EH (cell line): ENCODE measurements at regions not wholly inside any gene's neighbourhood (a gene's known extent, or its start where the extent isn't known, plus 50 kb on each side); places are given as distances from the start of the nearest gene placed in this dataset.
"Not testable (repeated sequence)": the region's sequence is repeated elsewhere in the genome, so short reads cannot be mapped to it uniquely, and the experiment has no call there.

ENCODE experiments used
- DNase-seq: peaks from one replicate; pipeline ENCODE4 v3.0.0-alpha.2; 2015; ENCODE audit warnings: low read depth

- peak; percentile 6 for DNase-seq
Measured at GRCh38 chr13:65808061-65808460, 1422.1 kb downstream of the PCDH9 start.

GRCh38 chr13:65803530-65804392, 1426.4 kb downstream of the PCDH9 start:
- DNase-seq = no peak

- peak; percentile 24 for DNase-seq
Measured at GRCh38 chr13:65789815-65790214, 1440.3 kb downstream of the PCDH9 start.

GRCh38 chr13:65787082-65787481, 1443.1 kb downstream of the PCDH9 start:
- peak; percentile 23 for DNase-seq

GRCh38 chr13:65784088-65784816, 1445.9 kb downstream of the PCDH9 start:
- no peak for DNase-seq

GRCh38 chr13:65783383-65783782, 1446.8 kb downstream of the PCDH9 start:
- no peak for DNase-seq

DNA sequence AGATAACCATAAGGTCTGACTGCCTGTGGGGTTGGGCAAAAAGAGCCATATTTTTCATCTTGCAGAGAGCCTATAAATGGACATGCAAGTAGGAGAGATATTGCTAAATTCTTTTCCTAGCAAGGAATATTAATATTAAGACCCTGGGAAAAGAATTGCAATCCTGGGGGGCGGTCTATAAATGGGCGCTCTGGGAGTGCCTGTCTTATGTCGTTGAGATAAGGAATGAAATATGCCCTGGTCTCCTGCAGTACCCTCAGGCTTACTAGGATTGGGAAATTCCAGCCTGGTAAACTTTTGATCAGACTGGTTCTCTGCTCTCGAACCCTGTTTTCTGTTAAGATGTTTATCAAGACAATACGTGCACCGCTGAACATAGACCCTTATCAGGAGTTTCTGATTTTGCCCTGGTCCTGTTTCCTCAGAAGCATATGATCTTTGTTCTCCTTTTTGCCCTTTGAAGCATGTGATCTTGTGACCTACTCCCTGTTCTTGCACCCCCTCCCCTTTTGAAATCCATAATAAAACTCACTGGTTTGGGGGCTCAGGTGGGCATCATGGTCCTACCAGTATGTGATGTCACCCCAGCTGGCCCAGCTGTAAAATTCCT, 1458.3 kb downstream of the PCDH9 start:
- DNase-seq = not testable (repeated sequence)

DNA sequence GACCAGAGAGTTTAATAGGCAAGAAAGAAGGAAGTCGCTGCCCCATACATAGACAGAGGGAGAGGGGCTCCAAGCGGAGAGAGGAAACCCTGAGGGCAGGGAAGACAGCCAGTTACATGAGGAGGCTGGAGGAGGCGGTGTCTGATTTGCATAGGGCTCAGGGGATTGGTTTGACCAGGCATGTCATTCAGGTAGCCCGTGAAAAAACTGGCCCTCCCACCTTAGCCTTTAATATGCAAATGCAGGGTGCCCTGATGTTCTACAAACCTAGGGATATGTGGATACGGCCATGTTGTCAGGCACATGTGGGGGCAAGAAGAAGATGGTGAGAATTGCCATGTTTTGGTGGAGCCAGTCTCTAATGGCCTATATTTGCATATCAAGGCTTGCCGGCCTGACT, 1461.6 kb downstream of the PCDH9 start:
- DNase-seq = no peak

DNA sequence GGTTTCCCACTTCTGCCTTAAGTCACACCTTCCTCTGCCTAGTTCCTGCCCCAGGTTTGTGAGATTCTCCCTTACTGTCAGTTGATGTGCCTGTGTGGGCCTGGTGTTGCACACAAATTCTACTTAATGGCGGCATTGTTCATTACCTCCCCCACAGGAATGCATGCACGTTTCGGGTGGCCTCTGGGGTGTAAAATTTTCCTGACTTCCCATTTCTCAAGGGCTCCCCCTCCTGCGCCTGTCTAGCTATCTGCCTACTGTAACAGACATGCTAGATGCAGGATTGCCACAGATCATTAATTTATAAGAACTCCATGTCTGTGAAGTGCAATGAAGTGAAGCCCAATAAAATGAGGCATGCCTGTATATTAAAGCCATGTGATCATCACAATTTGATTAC, 1466.3 kb downstream of the PCDH9 start:
- no peak for DNase-seq

DNA sequence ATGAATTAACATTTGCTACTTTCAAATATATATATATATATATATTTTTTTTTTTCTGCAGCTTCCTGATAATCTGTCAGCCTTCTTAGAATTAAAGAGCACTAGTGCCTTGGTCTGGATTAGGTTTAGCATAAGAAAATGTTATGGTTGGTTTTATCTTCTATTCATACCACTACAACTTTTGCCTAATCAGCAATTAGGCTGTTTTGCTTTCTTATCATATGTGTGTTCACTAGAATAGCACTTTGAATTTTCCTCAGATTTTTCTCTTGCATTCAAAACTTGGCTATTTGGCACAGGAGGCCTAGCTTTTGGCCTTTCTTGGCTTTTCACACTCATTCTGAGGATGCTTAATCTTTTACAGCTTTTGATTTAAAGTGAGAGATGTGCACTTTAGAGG, 1468.1 kb downstream of the PCDH9 start:
- DNase-seq = no peak

DNA sequence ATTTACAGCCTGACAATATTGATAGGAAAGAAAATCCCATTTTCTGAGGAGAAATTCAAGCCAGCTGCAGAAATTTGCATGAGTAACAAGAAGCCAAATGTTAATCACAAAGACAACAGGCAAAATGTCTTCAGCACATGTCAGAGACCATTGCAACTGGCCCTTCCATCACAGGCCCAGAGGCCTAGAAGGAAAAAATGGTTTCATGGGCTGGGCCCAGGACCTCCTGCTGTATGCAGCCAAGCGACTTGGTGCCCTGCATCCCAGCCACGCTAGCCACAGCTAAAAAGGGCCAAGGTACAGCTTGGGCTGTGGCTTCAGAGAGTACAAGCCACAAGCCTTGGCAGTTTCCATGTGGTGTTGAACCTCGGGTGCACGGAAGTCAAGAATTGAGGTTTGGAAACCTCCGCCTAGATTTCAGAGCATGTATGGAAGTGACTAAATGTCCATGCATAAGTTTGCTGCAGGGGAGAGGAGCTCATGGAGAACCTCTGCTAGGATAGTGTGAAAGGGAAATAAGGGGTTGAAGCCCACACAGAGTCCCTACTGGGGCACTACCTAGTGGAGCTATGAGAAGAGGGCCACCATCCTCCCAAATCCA, 1474.0 kb downstream of the PCDH9 start:
- no peak for DNase-seq

DNA sequence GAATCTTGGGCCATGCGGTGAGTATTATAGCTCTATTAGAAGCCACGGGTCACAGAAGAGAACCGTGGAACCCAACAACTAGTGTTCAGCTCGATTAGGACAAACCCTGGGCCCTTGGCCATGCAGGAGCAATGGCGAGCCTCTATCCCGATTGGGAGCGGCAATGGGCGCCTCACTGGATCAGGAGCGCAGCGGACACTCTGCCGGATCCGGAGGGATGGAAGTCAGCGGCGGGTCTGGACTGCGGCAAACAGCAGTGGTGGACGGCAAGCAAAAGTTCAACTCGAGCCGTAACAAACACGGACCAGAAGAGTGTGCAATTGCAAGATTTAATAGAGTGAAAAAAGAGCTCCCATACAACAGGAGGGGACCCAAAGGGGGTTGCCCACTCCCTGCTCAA, 1481.9 kb downstream of the PCDH9 start:
- DNase-seq = no peak

DNA sequence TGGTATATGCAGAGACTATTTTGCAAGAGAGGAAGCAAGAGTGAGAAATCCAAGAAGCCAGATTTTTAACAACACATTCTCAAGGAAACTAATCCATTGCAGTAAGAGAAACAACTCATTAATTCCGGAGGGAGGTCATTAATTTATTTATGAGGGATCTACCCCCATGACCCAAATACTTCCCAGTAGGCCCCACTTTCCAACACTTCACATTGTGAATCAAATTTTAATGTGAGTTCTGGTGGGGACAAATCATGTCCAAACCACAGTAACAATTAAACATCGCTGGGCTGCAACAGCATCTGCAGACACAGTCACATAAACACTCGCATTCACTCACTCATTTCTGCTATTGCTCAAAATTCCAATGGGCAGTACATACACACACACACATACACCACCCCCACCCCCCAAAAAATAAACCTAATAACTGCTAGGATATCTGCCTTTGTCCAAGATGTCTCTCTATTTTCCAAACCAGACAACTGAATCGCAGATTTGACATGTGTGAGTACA, 1483.7 kb downstream of the PCDH9 start:
- DNase-seq = peak; percentile 6

DNA sequence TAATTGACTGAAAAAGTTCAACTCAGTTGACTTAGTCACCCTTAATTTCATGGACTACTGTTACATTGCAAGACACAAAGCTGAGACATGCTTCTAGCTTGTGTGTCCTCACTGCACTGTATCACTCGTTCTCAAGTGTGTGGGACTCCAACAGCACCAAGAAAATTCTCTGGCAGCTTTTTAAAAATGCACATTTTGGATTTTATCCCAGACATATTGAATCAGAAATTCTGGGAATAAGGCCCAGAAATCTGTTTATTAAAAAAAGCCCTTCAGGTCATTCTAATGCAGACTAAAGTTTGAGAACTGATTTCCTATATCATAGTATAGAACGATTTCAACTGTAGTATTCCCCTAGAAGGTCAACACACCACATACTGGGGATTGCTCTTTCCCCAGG, 1485.3 kb downstream of the PCDH9 start:
- peak; percentile 70 for DNase-seq

- DNase-seq = no peak
Measured at GRCh38 chr13:65733110-65733509, 1497.0 kb downstream of the PCDH9 start.

- DNase-seq = no peak
Measured at GRCh38 chr13:65727070-65727469, 1503.1 kb downstream of the PCDH9 start.

DNA sequence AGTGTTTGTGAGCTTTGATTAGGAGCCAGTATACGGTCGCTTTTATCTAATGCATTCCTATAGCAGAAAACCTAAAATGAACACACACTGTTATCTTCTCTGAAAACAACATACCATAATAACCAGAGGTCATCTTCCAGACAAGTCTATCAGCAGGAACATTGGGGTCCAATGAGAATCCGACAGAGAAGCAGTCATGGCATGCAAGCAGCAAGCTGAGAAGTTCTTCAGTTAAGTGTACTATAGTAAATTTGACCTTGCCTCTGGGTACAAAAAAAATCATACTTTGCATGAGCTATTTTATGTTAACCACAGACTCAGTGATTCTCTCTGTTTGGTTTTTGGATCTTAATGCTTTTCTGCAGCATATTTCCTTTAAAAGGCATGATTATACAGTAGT, 1505.1 kb downstream of the PCDH9 start:
- DNase-seq = peak; percentile 19

DNA sequence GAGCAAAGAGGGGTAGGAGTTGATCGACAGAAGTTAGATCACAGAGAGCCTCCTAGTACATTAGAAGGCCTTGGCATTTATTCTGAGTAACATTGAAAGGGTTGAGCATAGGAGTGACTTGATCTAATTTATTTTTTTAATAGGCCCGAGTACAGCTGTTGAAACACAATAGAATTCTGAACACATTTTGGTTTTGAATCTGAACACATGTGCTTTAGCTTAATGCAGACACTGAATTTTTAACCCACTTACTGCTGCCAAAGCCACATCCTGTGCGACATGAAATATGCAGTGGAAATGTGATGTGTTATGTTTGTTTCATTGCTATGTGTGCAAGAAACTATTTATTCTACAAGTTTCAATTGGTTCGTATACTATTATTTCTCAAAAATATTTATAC, 1505.9 kb downstream of the PCDH9 start:
- peak; percentile 64 for DNase-seq

DNA sequence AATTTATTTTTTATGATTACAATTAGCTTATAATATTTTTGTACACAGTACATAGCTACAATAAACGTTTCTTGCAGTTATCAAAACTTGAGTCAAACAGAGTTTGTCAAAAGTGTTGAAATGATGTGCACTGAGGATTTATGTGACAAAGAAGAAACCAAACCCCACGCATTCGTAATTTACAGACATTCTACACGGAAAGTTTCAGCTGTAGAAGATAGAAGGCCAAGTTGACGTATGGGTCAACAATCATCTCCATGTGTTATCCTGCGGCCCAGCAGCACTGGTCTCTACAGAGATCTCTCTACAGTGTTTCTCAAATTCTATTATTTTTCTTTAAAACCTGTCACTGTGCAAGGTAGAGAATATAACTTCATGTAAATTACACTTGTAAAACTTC, 1507.6 kb downstream of the PCDH9 start:
- DNase-seq = no peak

DNA sequence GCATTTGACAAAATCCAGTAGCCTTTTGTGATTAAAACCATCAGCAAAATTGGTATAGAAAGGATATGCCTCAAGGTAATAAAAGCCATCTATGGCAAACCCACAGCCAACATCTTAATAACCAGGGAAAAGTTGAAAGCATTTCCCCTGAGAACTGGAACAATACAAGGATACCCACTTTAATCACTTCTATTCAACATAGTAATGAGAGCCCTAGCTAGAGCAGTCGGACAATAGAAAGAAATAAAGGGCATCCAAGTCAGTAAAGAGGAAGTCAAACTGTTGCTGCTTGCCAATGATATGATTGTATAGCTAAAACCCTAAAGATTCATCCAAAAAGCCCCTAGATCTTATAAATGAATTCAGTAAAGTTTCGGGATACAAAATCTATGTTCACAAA, 1510.3 kb downstream of the PCDH9 start:
- no peak for DNase-seq

- DNase-seq = no peak
Measured at GRCh38 chr13:65710514-65710913, 1519.6 kb downstream of the PCDH9 start.

DNA sequence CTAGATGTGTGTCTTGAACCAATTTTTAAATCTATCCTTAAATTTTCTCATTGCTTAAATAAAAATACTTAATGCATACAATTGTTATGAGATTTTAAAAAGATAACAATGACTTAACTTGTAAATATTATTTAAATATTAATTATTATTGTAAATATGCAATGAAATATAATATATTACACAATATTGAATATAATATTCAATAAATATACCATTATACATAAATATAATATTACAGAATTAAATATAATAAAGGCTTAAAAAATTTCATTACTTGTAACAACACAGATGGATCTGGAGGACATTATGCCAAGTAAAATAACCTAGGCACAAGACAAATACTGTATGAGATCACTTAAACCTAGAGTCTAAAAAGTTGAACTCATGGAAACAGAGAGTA, 1532.3 kb downstream of the PCDH9 start:
- no peak for DNase-seq
